Smooth muscle cell (in vitro differentiated cells): ENCODE measurements at regions not wholly inside any gene's neighbourhood (a gene's known extent, or its start where the extent isn't known, plus 50 kb on each side); places are given as distances from the start of the nearest gene placed in this dataset.

Experiments
- DNase-seq: peaks from one replicate; lab custom pipeline; 2025; ENCODE audit not compliant: unreplicated experiment; lab: John Stamatoyannopoulos, UW
- H2AFZ ChIP-seq: fragments of 200-600 bp; sonication (generic); 2 replicates; pipeline ENCODE4 v1.6.0; 2016; ENCODE audit warnings: antibody characterized with exemption, low read depth, mild to moderate bottlenecking
- H3F3A ChIP-seq: fragments of 200-600 bp; sonication (generic); 2 replicates; pipeline ENCODE4 v1.6.0; 2017; ENCODE audit warnings: antibody characterized with exemption, low read depth
- H3K27ac ChIP-seq: fragments of 200-600 bp; sonication (generic); 2 replicates; pipeline ENCODE4 v1.5.1; 2016; ENCODE audit warnings: low read depth, mild to moderate bottlenecking
- H3K27me3 ChIP-seq: fragments of 200-600 bp; sonication (generic); 2 replicates; pipeline ENCODE4 v1.6.1; 2016; ENCODE audit warnings: low read depth, mild to moderate bottlenecking
- H3K36me3 ChIP-seq: fragments of 200-600 bp; sonication (generic); 2 replicates; pipeline ENCODE4 v1.5.1; 2016; ENCODE audit warnings: low read depth
- H3K4me1 ChIP-seq: fragments of 200-600 bp; sonication (generic); 2 replicates; pipeline ENCODE4 v1.5.1; 2016; ENCODE audit warnings: low read depth
- H3K4me2 ChIP-seq: fragments of 200-600 bp; sonication (generic); 2 replicates; pipeline ENCODE4 v1.6.0; 2016; ENCODE audit warnings: mild to moderate bottlenecking
- H3K4me3 ChIP-seq: fragments of 200-600 bp; sonication (generic); 2 replicates; pipeline ENCODE4 v1.5.1; 2016; ENCODE audit warnings: mild to moderate bottlenecking
- H3K79me2 ChIP-seq: fragments of 200-600 bp; sonication (generic); 2 replicates; pipeline ENCODE4 v1.6.0; 2016; ENCODE audit warnings: low read depth, mild to moderate bottlenecking
- H3K9ac ChIP-seq: fragments of 200-600 bp; sonication (generic); 2 replicates; pipeline ENCODE4 v1.6.0; 2016; ENCODE audit warnings: low read depth
- H3K9me3 ChIP-seq: fragments of 200-600 bp; sonication (generic); replicated peaks from 2 replicates; pipeline ENCODE4 v1.5.1; 2016; ENCODE audit warnings: low read depth
- H4K20me1 ChIP-seq: fragments of 200-600 bp; sonication (generic); 2 replicates; pipeline ENCODE4 v1.6.0; 2016; ENCODE audit warnings: low read depth
- WGBS: methylation state at CpG from one replicate; pipeline ENCODE4 v1.1.7; 2016; ENCODE audit warnings: low lambda C conversion rate; 5-methylcytosine and 5-hydroxymethylcytosine counted together
- TF ChIP-seq, protein P1 (sequence below): fragments of 200-600 bp; sonication (generic); IDR thresholded peaks from 2 replicates; pipeline ENCODE4 v1.5.1; 2017; ENCODE audit warnings: borderline replicate concordance, mild to moderate bottlenecking, antibody characterized with exemption; ENCODE audit not compliant: insufficient read depth, poor library complexity, severe bottlenecking

DNA sequence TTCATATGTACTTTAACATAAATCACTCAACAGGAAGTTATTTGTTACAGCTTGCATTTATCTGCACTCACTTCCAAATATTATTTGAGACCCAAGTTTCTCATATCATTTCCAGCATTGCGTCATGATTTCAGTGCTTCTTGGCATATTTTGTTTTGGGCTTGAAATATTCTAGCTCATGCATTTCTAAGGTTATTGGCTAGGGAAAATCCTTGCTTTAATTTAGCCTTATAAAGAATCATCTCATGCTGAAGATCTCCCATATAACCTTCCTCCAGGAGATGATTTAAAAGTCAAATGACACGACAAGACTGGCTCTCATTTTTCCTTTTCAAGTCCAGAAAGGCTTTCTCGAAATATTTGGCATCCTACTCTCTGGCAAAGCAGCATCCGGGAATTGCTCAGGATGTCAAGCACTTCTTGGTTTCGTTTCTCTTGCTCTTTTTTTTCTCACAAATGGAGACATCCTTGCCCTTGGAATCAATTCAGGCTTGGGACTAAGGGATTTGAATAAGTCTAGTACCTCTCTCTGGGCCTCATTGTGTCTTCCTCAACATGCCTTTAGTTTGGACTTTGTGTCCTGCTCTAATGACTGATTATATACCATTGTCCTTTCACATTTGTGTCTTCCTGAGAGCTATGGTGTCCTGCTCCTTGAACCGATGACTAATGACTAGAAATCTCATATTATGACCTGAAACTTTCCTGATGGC is 295.0 kb downstream of the RMST start:
- Histone ChIP-seq H2AFZ (no peak overlapping the region), H4K20me1 (no peaks in the 10 kb centered on the region), H3K27ac (no peak overlapping the region), H3K4me3 (no peak overlapping the region), H3K4me1 (no peaks in the 10 kb centered on the region), H3K79me2 (no peaks in the 10 kb centered on the region), H3K36me3 (no peaks in the 10 kb centered on the region), H3K4me2 (no peak overlapping the region), H3K9me3 (no peaks in the 10 kb centered on the region), H3K27me3 (no peaks in the 10 kb centered on the region), H3K9ac (no peak overlapping the region), H3F3A (no peaks in the 10 kb centered on the region)
- TF ChIP-seq, protein P1, sequence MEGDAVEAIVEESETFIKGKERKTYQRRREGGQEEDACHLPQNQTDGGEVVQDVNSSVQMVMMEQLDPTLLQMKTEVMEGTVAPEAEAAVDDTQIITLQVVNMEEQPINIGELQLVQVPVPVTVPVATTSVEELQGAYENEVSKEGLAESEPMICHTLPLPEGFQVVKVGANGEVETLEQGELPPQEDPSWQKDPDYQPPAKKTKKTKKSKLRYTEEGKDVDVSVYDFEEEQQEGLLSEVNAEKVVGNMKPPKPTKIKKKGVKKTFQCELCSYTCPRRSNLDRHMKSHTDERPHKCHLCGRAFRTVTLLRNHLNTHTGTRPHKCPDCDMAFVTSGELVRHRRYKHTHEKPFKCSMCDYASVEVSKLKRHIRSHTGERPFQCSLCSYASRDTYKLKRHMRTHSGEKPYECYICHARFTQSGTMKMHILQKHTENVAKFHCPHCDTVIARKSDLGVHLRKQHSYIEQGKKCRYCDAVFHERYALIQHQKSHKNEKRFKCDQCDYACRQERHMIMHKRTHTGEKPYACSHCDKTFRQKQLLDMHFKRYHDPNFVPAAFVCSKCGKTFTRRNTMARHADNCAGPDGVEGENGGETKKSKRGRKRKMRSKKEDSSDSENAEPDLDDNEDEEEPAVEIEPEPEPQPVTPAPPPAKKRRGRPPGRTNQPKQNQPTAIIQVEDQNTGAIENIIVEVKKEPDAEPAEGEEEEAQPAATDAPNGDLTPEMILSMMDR: no peak
- 94% methylated on average over 6 of the region's 6 CpGs for WGBS
- no peak for DNase-seq

DNA sequence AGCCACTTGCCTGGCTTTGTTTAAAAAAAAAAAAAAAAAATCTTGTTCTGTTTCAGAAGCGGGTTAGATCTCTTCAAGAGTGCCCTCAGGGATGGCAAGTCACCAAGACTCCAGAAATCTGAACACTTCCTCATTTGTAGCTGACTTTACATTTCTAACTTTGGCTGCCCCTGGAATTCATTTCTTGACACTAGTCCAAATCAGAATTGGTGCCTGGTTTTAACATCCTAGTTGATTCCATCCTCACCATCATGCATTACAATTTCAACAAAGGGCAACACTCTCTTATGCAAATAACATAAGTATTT is 295.5 kb downstream of the RMST start:
- no peaks in the 10 kb centered on the region for H3K27me3 ChIP-seq
- no peaks in the 10 kb centered on the region for H4K20me1 ChIP-seq
- H3K4me2 ChIP-seq: no peak overlapping the region
- TF ChIP-seq, protein P1: no peak
- no peaks in the 10 kb centered on the region for H3K36me3 ChIP-seq
- H3K9me3 ChIP-seq: no peaks in the 10 kb centered on the region
- H3K4me3 ChIP-seq: no peak overlapping the region
- no peaks in the 10 kb centered on the region for H3F3A ChIP-seq
- DNase-seq: no peak
- H2AFZ ChIP-seq: no peak overlapping the region
- 78% methylated on average over 1 of the region's 1 CpG for WGBS
- H3K9ac ChIP-seq: no peak overlapping the region
- no peaks in the 10 kb centered on the region for H3K79me2 ChIP-seq
- no peak overlapping the region for H3K27ac ChIP-seq
- H3K4me1 ChIP-seq: no peaks in the 10 kb centered on the region

DNA sequence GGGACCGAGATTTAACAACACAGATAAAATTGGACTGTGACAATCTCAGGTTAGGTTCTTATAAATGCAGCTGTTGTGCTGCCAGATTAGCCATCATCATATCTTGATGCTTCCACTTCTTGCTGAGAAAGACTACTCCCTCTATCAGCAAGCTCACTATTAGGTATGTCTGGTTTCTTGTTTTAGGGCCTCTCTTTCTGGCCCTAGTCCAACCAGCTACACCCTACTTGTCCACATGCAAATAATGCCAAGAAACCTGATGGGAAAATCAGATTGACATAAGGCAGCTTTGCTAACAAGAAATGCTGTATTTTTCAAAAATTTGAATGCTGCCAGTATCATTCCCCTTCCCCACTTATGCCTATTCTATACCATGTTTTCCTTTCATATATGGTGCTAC is 296.0 kb downstream of the RMST start:
- H3K36me3 ChIP-seq: no peaks in the 10 kb centered on the region
- no peaks in the 10 kb centered on the region for H4K20me1 ChIP-seq
- TF ChIP-seq, protein P1: no peak
- no peak overlapping the region for H3K27ac ChIP-seq
- no peaks in the 10 kb centered on the region for H3K27me3 ChIP-seq
- WGBS: 94% methylated on average over 1 of the region's 1 CpG
- H3K9me3 ChIP-seq: no peaks in the 10 kb centered on the region
- no peaks in the 10 kb centered on the region for H3F3A ChIP-seq
- DNase-seq: no peak
- H3K9ac ChIP-seq: no peak overlapping the region
- H3K4me3 ChIP-seq: no peak overlapping the region
- no peak overlapping the region for H3K4me2 ChIP-seq
- H3K4me1 ChIP-seq: no peaks in the 10 kb centered on the region
- no peak overlapping the region for H2AFZ ChIP-seq
- no peaks in the 10 kb centered on the region for H3K79me2 ChIP-seq

DNA sequence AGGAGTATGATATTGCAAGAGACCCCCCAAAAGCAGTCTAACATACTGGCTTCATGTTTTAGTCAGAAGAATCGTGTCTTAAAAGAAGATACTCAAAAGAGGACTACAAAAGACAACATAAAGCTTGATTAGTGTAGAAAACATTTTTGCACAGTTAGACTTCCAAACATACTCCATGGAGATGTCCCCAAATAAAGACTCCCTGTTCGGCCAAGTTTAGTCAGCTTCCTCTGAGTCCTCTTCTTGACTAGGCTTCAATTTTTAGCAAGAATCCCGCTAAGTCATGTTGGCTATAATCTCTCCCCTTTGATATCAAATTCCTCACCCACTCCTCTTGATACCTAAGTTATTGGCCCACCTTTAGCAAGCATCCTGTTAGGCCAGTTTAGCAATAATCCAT is 298.0 kb downstream of the RMST start:
- no peak for DNase-seq
- Histone ChIP-seq H3K4me3 (no peak overlapping the region), H3K27me3 (no peaks in the 10 kb centered on the region), H3K4me1 (no peaks in the 10 kb centered on the region), H3K36me3 (no peaks in the 10 kb centered on the region), H3K79me2 (no peaks in the 10 kb centered on the region), H2AFZ (no peak overlapping the region), H3K9ac (no peak overlapping the region), H3F3A (no peaks in the 10 kb centered on the region), H3K9me3 (no peaks in the 10 kb centered on the region), H3K27ac (no peak overlapping the region), H3K4me2 (no peak overlapping the region), H4K20me1 (no peaks in the 10 kb centered on the region)
- 88% methylated on average over 3 of the region's 3 CpGs for WGBS
- TF ChIP-seq, protein P1: no peak
